Skeletal muscle tissue (tissue), 3 donors: ENCODE measurements at regions not wholly inside any gene's neighbourhood (a gene's known extent, or its start where the extent isn't known, plus 50 kb on each side); places are given as distances from the start of the nearest gene placed in this dataset.
"Not testable (repeated sequence)": the region's sequence is repeated elsewhere in the genome, so short reads cannot be mapped to it uniquely, and the experiment has no call there.

Experiments used
- H3K27ac ChIP-seq: one replicate; pipeline ENCODE4 v1.7.0; 2013; ENCODE audit warnings: mild to moderate bottlenecking, low read depth, low read length, inconsistent platforms
- H3K27me3 ChIP-seq, 3 donors: one replicate each; pipeline ENCODE4 v1.7.0; 2013; ENCODE audit warnings: low read length in 3 of 3; ENCODE audit not compliant: control insufficient read depth in 3 of 3, insufficient read depth in 3 of 3
- H3K36me3 ChIP-seq, 3 donors: one replicate each; pipeline ENCODE4 v1.7.0; 2013; ENCODE audit warnings: low read length in 3 of 3; ENCODE audit not compliant: control insufficient read depth in 3 of 3, insufficient read depth in 3 of 3
- H3K4me1 ChIP-seq, 3 donors: one replicate each; pipeline ENCODE4 v1.7.0; 2013; ENCODE audit warnings: low read length in 3 of 3, mild to moderate bottlenecking in 3 of 3; ENCODE audit not compliant: control insufficient read depth in 3 of 3, insufficient read depth in 3 of 3
- H3K4me3 ChIP-seq, 3 donors: one replicate each; pipeline ENCODE4 v1.7.0; 2013; ENCODE audit warnings: low read length in 3 of 3
- H3K9ac ChIP-seq, 3 donors: one replicate each; pipeline ENCODE4 v1.7.0; 2013; ENCODE audit warnings: low read length in 3 of 3, mild to moderate bottlenecking in 3 of 3, moderate library complexity in 2 of 3, low read depth in 1 of 3
- H3K9me3 ChIP-seq, 3 donors: one replicate each; pipeline ENCODE4 v1.7.0; 2013; ENCODE audit warnings: low read length in 3 of 3; ENCODE audit not compliant: control insufficient read depth in 3 of 3
- donor health status: Osteomylitis.

GRCh38 chrX:104513162-104513561, 52.8 kb upstream of the IL1RAPL2 start:
- no peaks in the 10 kb centered on the region for H3K9me3 ChIP-seq
- no peaks in the 10 kb centered on the region for H3K4me1 ChIP-seq
- H3K4me3 ChIP-seq: no peak overlapping the region
- no peak overlapping the region for H3K27ac ChIP-seq
- H3K27me3 ChIP-seq: no peaks in the 10 kb centered on the region
- H3K9ac ChIP-seq: no peak overlapping the region
- H3K36me3 ChIP-seq: no peaks in the 10 kb centered on the region

- no peaks in the 10 kb centered on the region for H3K9me3 ChIP-seq
- H3K9ac ChIP-seq: no peak overlapping the region
- H3K27me3 ChIP-seq: peaks cover 0 to 3% (median 0%) of the 10 kb centered on the region in 3 donors
- H3K4me3 ChIP-seq: no peak overlapping the region
- no peak overlapping the region for H3K27ac ChIP-seq
- H3K36me3 ChIP-seq: no peaks in the 10 kb centered on the region
- H3K4me1 ChIP-seq: no peaks in the 10 kb centered on the region
These were observed 55.2 kb upstream of the IL1RAPL2 start for GRCh38 chrX:104510801-104511200.

GRCh38 chrX:104502460-104502859, 63.5 kb upstream of the IL1RAPL2 start:
- Histone ChIP-seq H3K27ac (no peak overlapping the region), H3K36me3 (no peaks in the 10 kb centered on the region), H3K9me3 (no peaks in the 10 kb centered on the region), H3K27me3 (no peaks in the 10 kb centered on the region), H3K9ac (no peak overlapping the region), H3K4me3 (no peak overlapping the region), H3K4me1 (no peaks in the 10 kb centered on the region)

GRCh38 chrX:104488811-104489210, 77.2 kb upstream of the IL1RAPL2 start:
- H3K27ac ChIP-seq: no peak overlapping the region
- H3K9ac ChIP-seq: no peak overlapping the region
- no peaks in the 10 kb centered on the region for H3K27me3 ChIP-seq
- no peaks in the 10 kb centered on the region for H3K36me3 ChIP-seq
- no peaks in the 10 kb centered on the region for H3K9me3 ChIP-seq
- H3K4me3 ChIP-seq: no peak overlapping the region
- H3K4me1 ChIP-seq: no peaks in the 10 kb centered on the region

GRCh38 chrX:104486691-104487090, 79.3 kb upstream of the IL1RAPL2 start:
- no peaks in the 10 kb centered on the region for H3K36me3 ChIP-seq
- H3K4me1 ChIP-seq: no peaks in the 10 kb centered on the region
- H3K9ac ChIP-seq: no peak overlapping the region
- H3K27ac ChIP-seq: no peak overlapping the region
- no peaks in the 10 kb centered on the region for H3K27me3 ChIP-seq
- H3K9me3 ChIP-seq: no peaks in the 10 kb centered on the region
- H3K4me3 ChIP-seq: no peak overlapping the region

- H3K4me1 ChIP-seq: no peaks in the 10 kb centered on the region
- no peak overlapping the region for H3K4me3 ChIP-seq
- H3K36me3 ChIP-seq: no peaks in the 10 kb centered on the region
- H3K9me3 ChIP-seq: no peaks in the 10 kb centered on the region
- H3K27me3 ChIP-seq: no peaks in the 10 kb centered on the region
- H3K9ac ChIP-seq: no peak overlapping the region
- H3K27ac ChIP-seq: no peak overlapping the region
These were observed 83.2 kb upstream of the IL1RAPL2 start for GRCh38 chrX:104482757-104483156.

- H3K36me3 ChIP-seq: no peaks in the 10 kb centered on the region
- no peak overlapping the region for H3K9ac ChIP-seq
- H3K27ac ChIP-seq: no peak overlapping the region
- no peaks in the 10 kb centered on the region for H3K9me3 ChIP-seq
- H3K4me1 ChIP-seq: no peaks in the 10 kb centered on the region
- H3K27me3 ChIP-seq: no peaks in the 10 kb centered on the region
- H3K4me3 ChIP-seq: no peak overlapping the region
These were observed 96.2 kb upstream of the IL1RAPL2 start for GRCh38 chrX:104469771-104470170.

GRCh38 chrX:104459796-104460195, 106.2 kb upstream of the IL1RAPL2 start:
- no peak overlapping the region for H3K27ac ChIP-seq
- no peaks in the 10 kb centered on the region for H3K36me3 ChIP-seq
- H3K9ac ChIP-seq: no peak overlapping the region
- H3K9me3 ChIP-seq: no peaks in the 10 kb centered on the region
- H3K27me3 ChIP-seq: no peaks in the 10 kb centered on the region
- no peak overlapping the region for H3K4me3 ChIP-seq
- H3K4me1 ChIP-seq: no peaks in the 10 kb centered on the region

GRCh38 chrX:104457130-104457529, 108.9 kb upstream of the IL1RAPL2 start:
- not testable (repeated sequence) for H3K9me3 ChIP-seq, H3K9ac ChIP-seq, H3K27ac ChIP-seq, H3K4me3 ChIP-seq, H3K27me3 ChIP-seq, H3K36me3 ChIP-seq, H3K4me1 ChIP-seq

- Histone ChIP-seq H3K9me3 (peaks cover 0 to 3% (median 0%) of the 10 kb centered on the region in 3 donors), H3K27ac (no peak overlapping the region), H3K4me1 (no peaks in the 10 kb centered on the region), H3K4me3 (no peak overlapping the region), H3K9ac (no peak overlapping the region), H3K27me3 (no peaks in the 10 kb centered on the region), H3K36me3 (no peaks in the 10 kb centered on the region)
These were observed 115.7 kb upstream of the IL1RAPL2 start for GRCh38 chrX:104450316-104450715.

GRCh38 chrX:104445591-104445990, 120.4 kb upstream of the IL1RAPL2 start:
- Histone ChIP-seq H3K36me3 (no peaks in the 10 kb centered on the region), H3K4me1 (no peaks in the 10 kb centered on the region), H3K27me3 (no peaks in the 10 kb centered on the region), H3K9ac (no peak overlapping the region), H3K9me3 (peaks cover 0 to 3% (median 0%) of the 10 kb centered on the region in 3 donors), H3K4me3 (no peak overlapping the region), H3K27ac (no peak overlapping the region)
